HEK293 (cell line): ENCODE measurements at regions not wholly inside any gene's neighbourhood (a gene's known extent, or its start where the extent isn't known, plus 50 kb on each side); places are given as distances from the start of the nearest gene placed in this dataset.

ENCODE experiments used
- CTCF ChIA-PET: fragments of 350-600 bp; formaldehyde crosslinking; extraction: SDS; loops from one replicate; lab custom pipeline; 2021; ENCODE audit warnings: antibody characterized with exemption; lab: Yijun Ruan, JAX
- POLR2A ChIA-PET: fragments of 300-600 bp; formaldehyde crosslinking; extraction: SDS; loops from one replicate; lab custom pipeline; 2020; ENCODE audit warnings: antibody characterized with exemption, inconsistent platforms; lab: Yijun Ruan, JAX
- H3K27ac ChIP-seq: fragments of 200-500 bp; sonication (Bioruptor generic); 2 replicates; pipeline ENCODE4 v1.5.1; 2014; ENCODE audit warnings: low read depth, low read length, control low read depth, inconsistent platforms; ENCODE audit errors: extremely low read depth
- H3K36me3 ChIP-seq, 2 experiments: fragments of 200-500 bp in 1 of 2; sonication (Bioruptor generic) in 1 of 2; 1 replicate in 1 of 2; 2 replicates in 1 of 2; pipeline ENCODE4 v1.5.1; 2014 to 2017; ENCODE audit warnings: inconsistent platforms in 2 of 2, low read length in 2 of 2; ENCODE audit not compliant: control insufficient read depth in 2 of 2, insufficient read depth in 1 of 2
- H3K4me1 ChIP-seq: fragments of 200-500 bp; sonication (Bioruptor generic); 2 replicates; pipeline ENCODE4 v1.5.1; 2014; ENCODE audit warnings: mild to moderate bottlenecking, low read length, inconsistent platforms; ENCODE audit not compliant: control insufficient read depth, insufficient read depth
- H3K4me3 ChIP-seq: 2 replicates; pipeline ENCODE4 v1.5.1; 2011; ENCODE audit warnings: low read depth, mild to moderate bottlenecking, control low read depth, low read length, moderate library complexity
- H3K9me3 ChIP-seq: fragments of 200-500 bp; sonication (Bioruptor generic); 2 replicates; pipeline ENCODE4 v1.5.1; 2014; ENCODE audit warnings: low read depth, low read length, inconsistent platforms; ENCODE audit not compliant: control insufficient read depth, insufficient read depth
- OSR2 ChIP-seq: fragments of 450-650 bp; formaldehyde crosslinking; IDR thresholded peaks from 2 replicates; pipeline ENCODE4 v1.5.1; 2016; ENCODE audit warnings: missing biosample characterization, missing genetic modification characterization
- ZBTB7A ChIP-seq: fragments of 450-650 bp; formaldehyde crosslinking; IDR thresholded peaks from 2 replicates; pipeline ENCODE4 v1.5.1; 2016; ENCODE audit warnings: low read depth, missing biosample characterization, missing genetic modification characterization
- ZBTB8A ChIP-seq: fragments of 450-650 bp; formaldehyde crosslinking; IDR thresholded peaks from 2 replicates; pipeline ENCODE4 v1.5.1; 2016; ENCODE audit warnings: missing biosample characterization, missing genetic modification characterization
- ZFHX2 ChIP-seq: fragments of 450-650 bp; formaldehyde crosslinking; conservative IDR thresholded peaks from 2 replicates; pipeline ENCODE4 v1.5.1; 2016; ENCODE audit warnings: missing biosample characterization, missing genetic modification characterization
- ZIC2 ChIP-seq: fragments of 450-650 bp; formaldehyde crosslinking; IDR thresholded peaks from 2 replicates; pipeline ENCODE4 v1.5.1; 2016; ENCODE audit warnings: missing biosample characterization, missing genetic modification characterization
- ZNF138 ChIP-seq: fragments of 450-650 bp; formaldehyde crosslinking; IDR thresholded peaks from 2 replicates; pipeline ENCODE4 v1.5.1; 2016; ENCODE audit warnings: missing biosample characterization, missing genetic modification characterization, borderline replicate concordance
- ZNF184 ChIP-seq: fragments of 450-650 bp; IDR thresholded peaks from 2 replicates; pipeline ENCODE4 v1.5.1; 2018; ENCODE audit warnings: missing biosample characterization, mild to moderate bottlenecking, missing genetic modification characterization
- ZNF473 ChIP-seq: fragments of 450-650 bp; formaldehyde crosslinking; IDR thresholded peaks from 2 replicates; pipeline ENCODE4 v1.5.1; 2017; ENCODE audit warnings: missing biosample characterization, missing genetic modification characterization
- ZNF501 ChIP-seq: fragments of 450-650 bp; formaldehyde crosslinking; IDR thresholded peaks from 2 replicates; pipeline ENCODE4 v1.5.1; 2016; ENCODE audit warnings: missing biosample characterization, missing genetic modification characterization
- ZNF560 ChIP-seq: fragments of 450-650 bp; formaldehyde crosslinking; IDR thresholded peaks from 2 replicates; pipeline ENCODE4 v1.5.1; 2017; ENCODE audit warnings: missing biosample characterization, missing genetic modification characterization, borderline replicate concordance
- ZNF600 ChIP-seq: fragments of 450-650 bp; formaldehyde crosslinking; IDR thresholded peaks from 2 replicates; pipeline ENCODE4 v1.5.1; 2016; ENCODE audit warnings: missing biosample characterization, missing genetic modification characterization
- ZNF624 ChIP-seq: fragments of 450-650 bp; formaldehyde crosslinking; IDR thresholded peaks from 2 replicates; pipeline ENCODE4 v1.5.1; 2017; ENCODE audit warnings: missing biosample characterization, missing genetic modification characterization
- ZNF660 ChIP-seq: fragments of 450-650 bp; IDR thresholded peaks from 2 replicates; pipeline ENCODE4 v1.5.1; 2018; ENCODE audit warnings: missing biosample characterization, mild to moderate bottlenecking, missing genetic modification characterization
- ZNF677 ChIP-seq: fragments of 450-650 bp; IDR thresholded peaks from 2 replicates; pipeline ENCODE4 v1.5.0; 2018; ENCODE audit warnings: missing biosample characterization, mild to moderate bottlenecking, missing genetic modification characterization, moderate library complexity
- ZNF768 ChIP-seq: fragments of 450-650 bp; formaldehyde crosslinking; IDR thresholded peaks from 2 replicates; pipeline ENCODE4 v1.5.1; 2018; ENCODE audit warnings: missing biosample characterization, mild to moderate bottlenecking, missing genetic modification characterization
- ZNF792 ChIP-seq: fragments of 450-650 bp; formaldehyde crosslinking; IDR thresholded peaks from 2 replicates; pipeline ENCODE4 v1.5.1; 2016; ENCODE audit warnings: missing biosample characterization, missing genetic modification characterization
- ZSCAN30 ChIP-seq: fragments of 450-650 bp; IDR thresholded peaks from 2 replicates; pipeline ENCODE4 v1.5.1; 2018; ENCODE audit warnings: missing biosample characterization, mild to moderate bottlenecking, missing genetic modification characterization, moderate library complexity
- TF ChIP-seq, protein P1 (sequence below): fragments of 450-650 bp; formaldehyde crosslinking; IDR thresholded peaks from 2 replicates; pipeline ENCODE4; 2016; ENCODE audit warnings: missing biosample characterization, missing genetic modification characterization
- TF ChIP-seq, protein P2 (sequence below): fragments of 450-650 bp; formaldehyde crosslinking; conservative IDR thresholded peaks from 2 replicates; pipeline ENCODE4 v1.5.1; 2016; ENCODE audit warnings: low read depth, missing biosample characterization, missing genetic modification characterization
- TF ChIP-seq, protein P3 (sequence below): IDR thresholded peaks from 2 replicates; pipeline ENCODE4 v1.6.1; 2011; ENCODE audit warnings: mild to moderate bottlenecking, low read depth, low read length, borderline replicate concordance
- TF ChIP-seq, protein P4 (sequence below): fragments of 450-650 bp; formaldehyde crosslinking; IDR thresholded peaks from 2 replicates; pipeline ENCODE4 v1.5.1; 2016; ENCODE audit warnings: missing biosample characterization, missing genetic modification characterization, low read depth
- TF ChIP-seq, protein P5 (sequence below): fragments of 450-650 bp; formaldehyde crosslinking; IDR thresholded peaks from 2 replicates; pipeline ENCODE4 v1.5.1; 2016; ENCODE audit warnings: missing biosample characterization, missing genetic modification characterization

DNA sequence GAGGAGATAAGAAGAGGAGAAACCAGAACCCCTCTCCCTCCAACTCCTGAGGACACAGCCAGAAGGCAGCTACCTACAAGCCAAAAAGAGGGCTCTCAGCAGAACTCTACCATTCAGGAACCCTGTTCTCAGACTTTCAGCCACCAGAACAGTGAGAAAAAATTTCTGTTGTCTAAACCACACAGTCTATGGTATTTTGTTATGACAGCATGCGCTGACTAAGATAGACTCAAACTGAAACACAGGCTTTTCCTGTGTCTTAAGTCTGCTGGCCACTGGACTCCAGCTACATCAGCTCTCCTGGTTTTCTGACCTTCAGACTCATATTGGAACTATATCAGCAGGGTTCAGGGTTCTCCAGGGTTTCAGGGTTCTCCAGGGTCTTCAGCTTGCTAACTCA is 126.5 kb upstream of the TNFSF4 start:
- no peaks in the 10 kb centered on the region for H3K9me3 ChIP-seq
- H3K4me3 ChIP-seq, result no peak overlapping the region
- H3K27ac ChIP-seq, result no peak overlapping the region
- TF ChIP-seq ZNF501, result no peak
- TF ChIP-seq, protein P1, sequence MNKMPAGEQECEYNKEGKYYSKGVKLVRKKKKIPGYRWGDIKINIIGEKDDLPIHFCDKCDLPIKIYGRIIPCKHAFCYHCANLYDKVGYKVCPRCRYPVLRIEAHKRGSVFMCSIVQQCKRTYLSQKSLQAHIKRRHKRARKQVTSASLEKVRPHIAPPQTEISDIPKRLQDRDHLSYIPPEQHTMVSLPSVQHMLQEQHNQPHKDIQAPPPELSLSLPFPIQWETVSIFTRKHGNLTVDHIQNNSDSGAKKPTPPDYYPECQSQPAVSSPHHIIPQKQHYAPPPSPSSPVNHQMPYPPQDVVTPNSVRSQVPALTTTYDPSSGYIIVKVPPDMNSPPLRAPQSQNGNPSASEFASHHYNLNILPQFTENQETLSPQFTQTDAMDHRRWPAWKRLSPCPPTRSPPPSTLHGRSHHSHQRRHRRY (tag by site-specific recombination), result no peak
- TF ChIP-seq, protein P2, sequence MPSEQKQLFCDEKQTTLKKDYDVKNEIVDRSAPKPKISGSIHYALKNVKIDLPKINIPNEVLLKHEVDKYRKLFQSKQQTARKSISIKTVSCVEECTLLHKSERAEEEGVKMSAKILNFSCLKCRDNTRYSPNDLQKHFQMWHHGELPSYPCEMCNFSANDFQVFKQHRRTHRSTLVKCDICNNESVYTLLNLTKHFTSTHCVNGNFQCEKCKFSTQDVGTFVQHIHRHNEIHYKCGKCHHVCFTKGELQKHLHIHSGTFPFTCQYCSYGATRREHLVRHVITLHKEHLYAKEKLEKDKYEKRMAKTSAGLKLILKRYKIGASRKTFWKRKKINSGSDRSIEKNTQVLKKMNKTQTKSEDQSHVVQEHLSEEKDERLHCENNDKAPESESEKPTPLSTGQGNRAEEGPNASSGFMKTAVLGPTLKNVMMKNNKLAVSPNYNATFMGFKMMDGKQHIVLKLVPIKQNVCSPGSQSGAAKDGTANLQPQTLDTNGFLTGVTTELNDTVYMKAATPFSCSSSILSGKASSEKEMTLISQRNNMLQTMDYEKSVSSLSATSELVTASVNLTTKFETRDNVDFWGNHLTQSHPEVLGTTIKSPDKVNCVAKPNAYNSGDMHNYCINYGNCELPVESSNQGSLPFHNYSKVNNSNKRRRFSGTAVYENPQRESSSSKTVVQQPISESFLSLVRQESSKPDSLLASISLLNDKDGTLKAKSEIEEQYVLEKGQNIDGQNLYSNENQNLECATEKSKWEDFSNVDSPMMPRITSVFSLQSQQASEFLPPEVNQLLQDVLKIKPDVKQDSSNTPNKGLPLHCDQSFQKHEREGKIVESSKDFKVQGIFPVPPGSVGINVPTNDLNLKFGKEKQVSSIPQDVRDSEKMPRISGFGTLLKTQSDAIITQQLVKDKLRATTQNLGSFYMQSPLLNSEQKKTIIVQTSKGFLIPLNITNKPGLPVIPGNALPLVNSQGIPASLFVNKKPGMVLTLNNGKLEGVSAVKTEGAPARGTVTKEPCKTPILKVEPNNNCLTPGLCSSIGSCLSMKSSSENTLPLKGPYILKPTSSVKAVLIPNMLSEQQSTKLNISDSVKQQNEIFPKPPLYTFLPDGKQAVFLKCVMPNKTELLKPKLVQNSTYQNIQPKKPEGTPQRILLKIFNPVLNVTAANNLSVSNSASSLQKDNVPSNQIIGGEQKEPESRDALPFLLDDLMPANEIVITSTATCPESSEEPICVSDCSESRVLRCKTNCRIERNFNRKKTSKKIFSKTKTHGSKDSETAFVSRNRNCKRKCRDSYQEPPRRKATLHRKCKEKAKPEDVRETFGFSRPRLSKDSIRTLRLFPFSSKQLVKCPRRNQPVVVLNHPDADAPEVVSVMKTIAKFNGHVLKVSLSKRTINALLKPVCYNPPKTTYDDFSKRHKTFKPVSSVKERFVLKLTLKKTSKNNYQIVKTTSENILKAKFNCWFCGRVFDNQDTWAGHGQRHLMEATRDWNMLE (tag by site-specific recombination), result no peak
- TF ChIP-seq ZNF624, result no peak
- TF ChIP-seq ZNF768 (tag by site-specific recombination), result no peak
- no peak for TF ChIP-seq ZSCAN30
- TF ChIP-seq, protein P3, sequence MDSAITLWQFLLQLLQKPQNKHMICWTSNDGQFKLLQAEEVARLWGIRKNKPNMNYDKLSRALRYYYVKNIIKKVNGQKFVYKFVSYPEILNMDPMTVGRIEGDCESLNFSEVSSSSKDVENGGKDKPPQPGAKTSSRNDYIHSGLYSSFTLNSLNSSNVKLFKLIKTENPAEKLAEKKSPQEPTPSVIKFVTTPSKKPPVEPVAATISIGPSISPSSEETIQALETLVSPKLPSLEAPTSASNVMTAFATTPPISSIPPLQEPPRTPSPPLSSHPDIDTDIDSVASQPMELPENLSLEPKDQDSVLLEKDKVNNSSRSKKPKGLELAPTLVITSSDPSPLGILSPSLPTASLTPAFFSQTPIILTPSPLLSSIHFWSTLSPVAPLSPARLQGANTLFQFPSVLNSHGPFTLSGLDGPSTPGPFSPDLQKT, result no peak
- no peak for TF ChIP-seq ZFHX2 (tag by site-specific recombination)
- no peak for TF ChIP-seq ZBTB8A (tag by site-specific recombination)
- TF ChIP-seq ZNF792, result no peak
- TF ChIP-seq ZBTB7A (tag by site-specific recombination), result no peak
- no peak for TF ChIP-seq ZNF600 (tag by site-specific recombination)
- no peak for TF ChIP-seq ZNF473 (tag by site-specific recombination)
- no peaks in the 10 kb centered on the region for H3K36me3 ChIP-seq
- no peaks in the 10 kb centered on the region for H3K4me1 ChIP-seq
- ChIA-PET POLR2A (no interaction called here), CTCF (no interaction called here)

DNA sequence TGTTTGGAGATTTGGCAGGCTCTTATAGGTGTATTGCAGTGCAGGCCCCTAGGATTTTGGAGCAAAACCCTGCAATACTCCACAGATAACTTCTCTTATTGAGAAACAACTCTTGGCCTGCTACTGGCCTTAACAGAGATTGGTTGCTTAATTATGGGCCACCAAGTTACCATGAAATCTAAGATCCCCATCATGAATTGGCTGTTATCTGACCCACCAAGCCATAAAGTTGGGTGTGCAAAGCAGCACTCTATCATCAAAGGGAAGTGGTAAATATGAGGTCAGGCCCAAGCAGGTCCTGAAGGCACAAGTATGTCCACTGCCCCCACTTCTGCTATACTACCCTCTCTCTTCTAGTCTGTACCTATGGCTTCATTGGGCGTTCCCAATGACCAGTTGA is 130.0 kb upstream of the TNFSF4 start:
- ChIA-PET POLR2A (no interaction called here), CTCF (no interaction called here)
- Histone ChIP-seq H3K4me3 (no peak overlapping the region), H3K36me3 (no peaks in the 10 kb centered on the region), H3K4me1 (no peaks in the 10 kb centered on the region)
- TF ChIP-seq ZIC2 (tag by site-specific recombination), result no peak
- TF ChIP-seq ZNF138, result no peak
- no peak for TF ChIP-seq ZNF677 (tag by site-specific recombination)
- no peak for TF ChIP-seq ZNF184 (tag by site-specific recombination)
- TF ChIP-seq OSR2 (tag by site-specific recombination), result no peak
- TF ChIP-seq, protein P4, sequence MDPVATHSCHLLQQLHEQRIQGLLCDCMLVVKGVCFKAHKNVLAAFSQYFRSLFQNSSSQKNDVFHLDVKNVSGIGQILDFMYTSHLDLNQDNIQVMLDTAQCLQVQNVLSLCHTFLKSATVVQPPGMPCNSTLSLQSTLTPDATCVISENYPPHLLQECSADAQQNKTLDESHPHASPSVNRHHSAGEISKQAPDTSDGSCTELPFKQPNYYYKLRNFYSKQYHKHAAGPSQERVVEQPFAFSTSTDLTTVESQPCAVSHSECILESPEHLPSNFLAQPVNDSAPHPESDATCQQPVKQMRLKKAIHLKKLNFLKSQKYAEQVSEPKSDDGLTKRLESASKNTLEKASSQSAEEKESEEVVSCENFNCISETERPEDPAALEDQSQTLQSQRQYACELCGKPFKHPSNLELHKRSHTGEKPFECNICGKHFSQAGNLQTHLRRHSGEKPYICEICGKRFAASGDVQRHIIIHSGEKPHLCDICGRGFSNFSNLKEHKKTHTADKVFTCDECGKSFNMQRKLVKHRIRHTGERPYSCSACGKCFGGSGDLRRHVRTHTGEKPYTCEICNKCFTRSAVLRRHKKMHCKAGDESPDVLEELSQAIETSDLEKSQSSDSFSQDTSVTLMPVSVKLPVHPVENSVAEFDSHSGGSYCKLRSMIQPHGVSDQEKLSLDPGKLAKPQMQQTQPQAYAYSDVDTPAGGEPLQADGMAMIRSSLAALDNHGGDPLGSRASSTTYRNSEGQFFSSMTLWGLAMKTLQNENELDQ, result no peak
- no peak for TF ChIP-seq ZNF660 (tag by site-specific recombination)
- TF ChIP-seq, protein P5, sequence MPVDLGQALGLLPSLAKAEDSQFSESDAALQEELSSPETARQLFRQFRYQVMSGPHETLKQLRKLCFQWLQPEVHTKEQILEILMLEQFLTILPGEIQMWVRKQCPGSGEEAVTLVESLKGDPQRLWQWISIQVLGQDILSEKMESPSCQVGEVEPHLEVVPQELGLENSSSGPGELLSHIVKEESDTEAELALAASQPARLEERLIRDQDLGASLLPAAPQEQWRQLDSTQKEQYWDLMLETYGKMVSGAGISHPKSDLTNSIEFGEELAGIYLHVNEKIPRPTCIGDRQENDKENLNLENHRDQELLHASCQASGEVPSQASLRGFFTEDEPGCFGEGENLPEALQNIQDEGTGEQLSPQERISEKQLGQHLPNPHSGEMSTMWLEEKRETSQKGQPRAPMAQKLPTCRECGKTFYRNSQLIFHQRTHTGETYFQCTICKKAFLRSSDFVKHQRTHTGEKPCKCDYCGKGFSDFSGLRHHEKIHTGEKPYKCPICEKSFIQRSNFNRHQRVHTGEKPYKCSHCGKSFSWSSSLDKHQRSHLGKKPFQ, result no peak
- no peak for TF ChIP-seq ZNF560 (tag by site-specific recombination)
- TF ChIP-seq, protein P3, result no peak
- TF ChIP-seq, all 188 proteins: peak for 0
- no peaks in the 10 kb centered on the region for H3K9me3 ChIP-seq
- H3K27ac ChIP-seq, result no peak overlapping the region
